HG03521 (cell line): ENCODE measurements at regions not wholly inside any gene's neighbourhood (a gene's known extent, or its start where the extent isn't known, plus 50 kb on each side); places are given as distances from the start of the nearest gene placed in this dataset.
"Not testable (repeated sequence)": the region's sequence is repeated elsewhere in the genome, so short reads cannot be mapped to it uniquely, and the experiment has no call there.

Experiments
- ATAC-seq: cut with Tn5 transposase; IDR thresholded peaks from one replicate; pipeline ENCODE4 v1.9.1; 2021; ENCODE audit warnings: mild to moderate bottlenecking, moderate library complexity; ENCODE audit not compliant: unreplicated experiment

DNA sequence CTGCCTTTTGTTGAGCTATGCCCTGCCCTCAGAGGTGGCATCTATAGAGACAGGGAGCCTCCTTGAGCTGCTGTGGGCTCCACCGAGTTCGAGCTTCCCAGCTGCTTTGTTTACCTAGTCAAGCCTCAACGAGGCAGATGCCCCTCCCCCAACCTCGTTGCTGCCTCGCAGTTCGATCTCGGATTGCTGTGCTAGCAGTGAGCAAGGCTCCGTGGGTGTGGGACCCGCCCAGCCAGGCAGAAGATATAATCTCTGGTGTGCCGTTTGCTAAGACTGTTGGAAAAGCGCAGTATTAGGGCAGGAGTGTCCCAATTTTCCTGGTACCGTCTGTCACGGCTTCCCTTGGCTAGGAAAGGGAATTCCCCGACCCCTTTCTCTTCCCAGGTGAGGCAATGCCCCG is 88.4 kb upstream of the CDK6 start:
- no peak for ATAC-seq

DNA sequence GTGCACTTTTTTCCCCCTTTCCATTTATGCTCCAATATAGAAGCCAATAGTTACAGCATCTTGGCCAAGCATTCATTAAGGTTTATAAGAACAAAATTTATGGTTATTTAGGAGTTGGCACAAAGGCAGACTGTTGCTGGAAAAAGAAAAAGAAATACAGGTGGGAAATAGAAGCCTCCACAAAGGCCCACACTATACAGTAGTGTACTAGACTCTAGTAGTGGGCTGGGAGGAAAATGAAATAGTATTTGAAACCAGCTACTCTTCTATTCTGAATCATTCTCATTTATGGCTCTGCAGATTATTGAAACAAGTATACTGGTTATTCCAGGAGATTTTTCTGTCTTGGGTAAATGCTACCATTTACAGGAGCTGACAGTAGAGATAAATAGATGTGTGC is 80.9 kb upstream of the CDK6 start:
- ATAC-seq: no peak

DNA sequence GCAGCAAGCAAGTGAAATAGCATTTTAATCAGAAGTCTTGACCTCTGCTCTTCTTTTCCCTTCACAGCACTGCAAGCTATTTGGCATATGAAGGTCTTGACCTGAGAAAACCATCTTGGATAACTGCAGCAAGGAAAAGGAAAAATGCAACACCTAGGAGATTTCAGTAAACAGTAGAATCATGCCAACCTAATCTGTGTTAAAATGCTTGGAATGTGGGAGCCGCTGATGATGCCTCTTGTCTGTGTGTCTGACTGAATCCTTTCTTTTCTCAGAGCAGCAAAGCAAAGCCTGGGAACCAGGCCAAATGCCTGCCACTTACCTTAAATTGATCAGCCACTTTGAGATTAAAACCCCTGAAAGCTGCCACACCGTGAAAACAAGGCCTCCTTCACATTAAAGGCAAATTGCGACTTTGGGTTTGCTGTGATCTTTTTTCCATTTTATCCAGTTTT is 80.4 kb upstream of the CDK6 start:
- ATAC-seq: no peak

DNA sequence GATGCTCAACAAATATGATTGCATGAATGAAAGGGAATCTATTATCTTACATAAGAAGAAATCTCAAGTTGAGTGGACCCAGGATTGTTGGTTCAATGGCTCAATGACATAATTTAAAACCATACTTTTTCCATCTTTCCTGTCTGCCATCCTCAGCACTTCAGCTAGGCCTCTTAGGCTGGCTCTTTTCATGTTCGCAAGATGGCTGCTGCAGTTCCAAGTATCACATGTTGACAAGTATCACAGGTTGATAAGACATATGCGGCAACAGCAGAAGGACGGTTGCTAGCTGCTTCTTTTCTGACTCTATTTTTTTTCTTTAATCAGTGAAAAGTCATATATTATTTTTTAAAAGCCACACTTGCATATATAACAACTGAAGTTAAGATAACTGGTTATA is 79.0 kb upstream of the CDK6 start:
- no peak for ATAC-seq

DNA sequence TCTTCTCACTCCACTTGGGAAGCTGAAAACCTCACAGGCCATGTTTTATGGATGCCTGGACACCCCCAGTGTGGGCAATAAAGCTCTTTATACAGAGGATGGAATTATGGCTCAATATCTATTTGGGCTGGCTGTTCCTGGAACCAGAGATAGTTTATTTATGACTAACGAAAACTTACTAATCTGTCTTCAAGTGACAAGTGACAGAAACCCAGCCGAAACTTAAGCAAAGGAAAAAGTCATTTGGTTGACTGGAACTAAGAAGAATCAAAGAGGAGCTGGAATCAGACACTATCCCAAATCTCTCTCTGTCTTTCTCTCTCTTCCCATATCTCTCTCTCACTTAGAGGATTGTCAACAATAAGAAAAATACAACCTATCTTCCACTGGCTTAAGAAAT is 78.3 kb upstream of the CDK6 start:
- ATAC-seq: no peak

DNA sequence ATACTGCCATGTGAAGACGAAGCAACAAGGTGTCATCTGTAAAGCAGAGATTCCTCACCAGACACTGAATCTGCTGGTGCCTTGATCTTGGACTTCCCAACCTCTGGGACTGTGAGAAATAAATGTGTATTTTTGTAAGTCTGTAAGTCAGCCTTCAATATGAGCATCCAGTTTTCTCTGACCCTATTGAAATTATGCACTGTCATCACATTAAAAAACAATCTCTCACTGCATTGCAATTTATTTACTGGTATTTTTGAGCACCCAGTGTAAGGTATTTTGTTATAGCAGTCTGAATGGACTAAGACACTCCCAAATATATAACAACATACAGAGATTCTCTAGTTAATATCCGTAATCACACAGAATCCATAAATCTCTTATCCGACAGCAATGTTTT is 77.5 kb upstream of the CDK6 start:
- no peak for ATAC-seq

DNA sequence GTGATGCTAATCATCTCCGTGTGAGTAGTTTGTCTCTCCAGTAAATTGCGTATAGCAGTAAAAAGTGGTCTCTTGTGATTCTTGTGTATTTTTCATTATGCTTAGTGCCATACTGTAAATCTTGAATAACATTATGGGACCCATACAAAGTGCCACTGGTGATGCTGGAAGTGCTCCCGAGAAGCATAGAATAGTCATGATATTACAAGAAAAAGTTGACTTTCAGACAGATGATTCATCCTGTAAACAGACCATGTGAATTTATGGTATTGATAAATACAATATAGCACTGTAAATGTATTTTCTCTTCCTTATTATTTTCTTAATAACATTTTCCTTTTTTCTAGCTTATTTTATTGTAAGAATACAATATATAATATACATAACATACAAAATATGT is 74.6 kb upstream of the CDK6 start:
- no peak for ATAC-seq

DNA sequence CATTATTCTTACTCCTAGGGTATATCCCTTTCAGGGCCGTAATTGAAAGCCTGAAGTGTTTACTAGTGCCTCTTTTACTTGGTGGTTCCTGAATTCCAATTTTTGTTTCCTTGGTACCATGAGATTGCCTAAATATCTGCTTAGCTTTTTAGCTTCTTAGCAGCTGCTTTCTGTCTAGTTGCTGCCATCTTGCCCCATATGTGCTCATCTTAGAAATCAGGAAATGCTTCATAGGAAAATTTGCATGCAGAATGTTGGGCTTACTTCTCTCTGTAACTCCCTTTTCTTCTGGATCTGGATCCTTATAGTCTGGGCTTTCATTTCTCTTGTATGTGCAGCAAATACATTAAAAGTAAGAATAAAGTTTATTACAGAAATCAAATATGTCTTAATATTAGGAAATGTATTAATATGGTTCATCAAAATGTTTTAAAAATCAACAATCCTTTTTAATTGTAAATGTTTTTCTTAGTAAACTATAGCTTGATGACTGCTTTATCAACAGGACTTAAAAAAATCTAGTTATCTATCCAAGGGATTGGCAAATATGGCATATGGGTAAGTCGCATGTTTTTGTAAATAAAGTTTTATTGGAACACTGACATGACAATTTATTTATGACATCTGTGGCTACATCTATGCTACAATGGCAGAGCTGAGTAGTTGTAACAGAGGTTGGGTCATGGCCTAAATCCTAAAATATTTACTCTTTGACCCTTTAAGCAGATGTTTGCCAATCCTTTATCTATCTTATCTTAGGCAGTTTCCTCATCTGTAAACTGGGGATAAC is 73.5 kb upstream of the CDK6 start:
- no peak for ATAC-seq

DNA sequence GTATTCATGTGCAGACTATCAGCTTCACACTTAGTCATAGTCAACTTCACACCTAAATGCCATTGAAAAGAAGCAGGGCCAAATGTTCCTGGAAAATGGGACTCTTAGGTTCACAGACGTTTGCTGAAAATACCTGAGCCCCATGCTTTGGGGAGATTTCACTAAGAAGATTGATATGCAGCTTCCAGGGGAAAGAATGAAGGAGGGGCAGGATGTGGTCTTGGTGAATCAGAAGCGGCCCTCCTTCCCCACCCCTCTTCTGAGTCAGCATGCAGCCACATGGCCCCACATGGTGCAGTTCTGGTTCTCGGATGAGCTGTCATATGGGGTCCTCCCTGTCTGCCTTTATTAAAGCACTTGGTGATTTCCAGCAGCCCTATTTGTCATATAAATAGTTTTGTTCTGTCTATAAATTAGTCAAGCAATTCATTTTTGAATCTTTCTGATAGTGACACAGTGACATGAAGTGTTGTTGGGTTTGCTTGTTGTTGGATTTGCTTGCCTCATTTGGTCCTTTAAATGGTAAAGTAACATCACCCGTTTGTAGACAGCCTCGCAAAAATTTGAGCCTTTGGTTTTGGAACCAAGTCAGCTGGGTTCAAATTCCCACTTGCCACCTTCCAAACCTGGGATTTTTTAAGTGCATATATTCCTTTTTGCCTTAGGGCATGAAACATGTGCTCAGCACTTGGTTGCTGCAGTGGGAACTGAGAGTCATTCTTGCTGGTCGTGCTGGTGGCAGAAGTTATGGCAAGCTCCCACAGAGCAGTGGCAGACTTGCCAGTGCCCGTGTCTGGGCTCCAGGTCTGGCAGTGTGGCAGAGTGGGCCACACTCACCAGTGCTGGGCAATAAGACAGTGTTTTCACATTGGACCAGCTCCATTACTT is 68.1 kb upstream of the CDK6 start:
- ATAC-seq: peak; percentile 98

DNA sequence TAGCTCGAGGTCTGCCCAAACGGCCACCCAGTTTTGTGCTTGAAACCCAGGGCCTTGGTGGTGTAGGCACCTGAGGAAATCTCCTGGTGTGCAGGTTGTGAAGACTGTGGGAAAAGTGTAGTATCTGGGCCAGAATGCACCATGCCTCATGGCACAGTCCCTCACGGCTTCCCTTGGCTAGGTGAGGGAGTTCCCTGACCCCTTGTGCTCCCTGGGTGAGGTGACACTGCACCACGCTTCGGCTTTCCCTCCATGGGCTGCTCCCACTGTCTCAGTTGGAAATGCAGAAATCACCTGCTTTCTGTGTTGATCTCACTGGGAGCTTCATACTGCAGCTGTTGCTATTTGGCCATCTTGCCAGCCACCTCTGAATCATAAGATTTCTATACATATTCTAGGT is 62.4 kb upstream of the CDK6 start:
- ATAC-seq: no peak

DNA sequence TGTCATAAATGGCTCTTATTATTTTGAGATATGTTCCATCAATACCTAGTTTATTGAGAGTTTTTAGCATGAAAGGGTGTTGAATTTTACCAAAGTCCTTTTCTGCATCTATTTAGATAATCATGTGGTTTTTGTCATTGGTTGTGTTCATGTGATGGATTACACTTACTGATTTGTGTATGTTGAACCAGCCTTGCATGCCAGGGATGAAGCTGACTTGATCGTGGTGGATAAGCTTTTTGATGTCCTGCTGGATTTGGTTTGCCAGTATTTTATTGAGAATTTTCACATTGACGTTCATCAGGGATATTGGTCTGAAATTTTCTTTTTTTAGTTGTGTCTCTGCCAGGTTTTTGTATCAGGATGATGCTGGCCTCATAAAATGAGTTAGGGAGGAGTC is 58.5 kb upstream of the CDK6 start:
- ATAC-seq: not testable (repeated sequence)

DNA sequence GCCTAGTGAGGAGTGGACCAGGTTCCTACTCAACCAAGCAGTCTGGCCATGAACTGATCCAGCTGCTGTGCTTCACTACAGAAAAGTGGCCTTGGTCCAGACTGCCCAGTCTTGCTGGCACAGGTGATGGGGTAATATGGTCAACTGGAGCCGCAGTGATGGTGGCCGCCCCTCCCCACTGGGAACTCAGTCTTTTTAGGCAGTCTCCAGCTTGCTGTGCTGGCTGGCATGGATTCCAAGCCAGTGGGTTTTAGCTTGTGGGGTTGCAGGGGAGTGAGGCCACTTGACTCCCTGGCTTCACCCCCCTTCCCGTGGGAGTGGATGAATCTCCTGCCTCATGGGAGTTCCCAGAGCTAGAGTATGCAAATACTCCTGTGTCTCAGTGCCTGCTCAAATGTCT is 52.7 kb upstream of the CDK6 start:
- no peak for ATAC-seq
